Keratinocyte (primary cell): ENCODE measurements at regions not wholly inside any gene's neighbourhood (a gene's known extent, or its start where the extent isn't known, plus 50 kb on each side); places are given as distances from the start of the nearest gene placed in this dataset.

Experiments used
- DNase-seq: peaks from one replicate; pipeline ENCODE4 v3.0.0-alpha.2; 2011; ENCODE audit warnings: low read depth, missing footprints, low spot score
- FAIRE-seq: peaks from 2 replicates; lab custom pipeline; 2011; peaks lifted over from hg19 to GRCh38; lab: Jason Lieb, UNC
- H2AFZ ChIP-seq: 2 replicates; pipeline ENCODE4 v1.6.0; 2012; ENCODE audit warnings: low read length, control low read depth, inconsistent platforms; ENCODE audit not compliant: control insufficient read depth
- H3K27ac ChIP-seq: 2 replicates; pipeline ENCODE4 v1.5.1; 2011; ENCODE audit warnings: low read length; ENCODE audit not compliant: control insufficient read depth, insufficient read depth
- H3K27me3 ChIP-seq: 3 replicates; pipeline ENCODE4 v1.6.0; 2011; ENCODE audit warnings: low read length; ENCODE audit not compliant: control insufficient read depth, insufficient read depth; ENCODE audit errors: extremely low read depth
- H3K36me3 ChIP-seq, 2 experiments: 2 replicates in 1 of 2; 3 replicates in 1 of 2; pipeline ENCODE4 v1.5.1; 2011; ENCODE audit warnings: low read length in 2 of 2, mild to moderate bottlenecking in 1 of 2; ENCODE audit not compliant: control insufficient read depth in 2 of 2, insufficient read depth in 2 of 2; ENCODE audit errors: extremely low read depth in 1 of 2
- H3K4me1 ChIP-seq: 3 replicates; pipeline ENCODE4 v1.5.1; 2011; ENCODE audit warnings: low read length; ENCODE audit not compliant: control insufficient read depth, insufficient read depth; ENCODE audit errors: extremely low read depth
- H3K4me2 ChIP-seq: 3 replicates; pipeline ENCODE4 v1.6.0; 2011; ENCODE audit warnings: low read depth, low read length; ENCODE audit not compliant: control insufficient read depth, insufficient read depth; ENCODE audit errors: extremely low read depth
- H3K4me3 ChIP-seq, 3 experiments: fragments of 200-600 bp in 1 of 3; sonication (generic) in 1 of 3; 2 replicates in 2 of 3; 3 replicates in 1 of 3; pipeline ENCODE4 v1.5.1; 2011 to 2016; ENCODE audit warnings: low read length in 3 of 3, mild to moderate bottlenecking in 3 of 3, control low read depth in 2 of 3, inconsistent platforms in 1 of 3, low read depth in 1 of 3, mixed read lengths in 1 of 3, mixed run types in 1 of 3, moderate library complexity in 1 of 3; ENCODE audit not compliant: control insufficient read depth in 2 of 3, insufficient read depth in 2 of 3; ENCODE audit errors: extremely low read depth in 1 of 3
- H3K79me2 ChIP-seq: 2 replicates; pipeline ENCODE4 v1.6.0; 2012; ENCODE audit warnings: low read length; ENCODE audit not compliant: control insufficient read depth, insufficient read depth
- H3K9ac ChIP-seq: 3 replicates; pipeline ENCODE4 v1.6.0; 2011; ENCODE audit warnings: low read length; ENCODE audit not compliant: control insufficient read depth, insufficient read depth; ENCODE audit errors: extremely low read depth
- H3K9me1 ChIP-seq: 3 replicates; pipeline ENCODE4 v1.6.0; 2011; ENCODE audit warnings: low read length; ENCODE audit not compliant: control insufficient read depth, insufficient read depth; ENCODE audit errors: extremely low read depth
- H3K9me3 ChIP-seq: 2 replicates; pipeline ENCODE4 v1.5.1; 2012; ENCODE audit warnings: low read depth, low read length; ENCODE audit not compliant: control insufficient read depth
- H4K20me1 ChIP-seq: 3 replicates; pipeline ENCODE4 v1.6.0; 2011; ENCODE audit warnings: low read length; ENCODE audit not compliant: control insufficient read depth, insufficient read depth; ENCODE audit errors: extremely low read depth
- EZH2 ChIP-seq: IDR thresholded peaks from one replicate; pipeline ENCODE4 v1.6.1; 2012; ENCODE audit warnings: inconsistent platforms, mild to moderate bottlenecking, low read length, moderate library complexity
- dilution Hi-C: fragments of 300-500 bp; cut with MboI; formaldehyde crosslinking; loops from one replicate; pipeline ENCODE4 v1.7.0; 2020; ENCODE audit warnings: low sequenced_read_pairs; ENCODE audit not compliant: extremely low pct_ligation_motif_present
- TF ChIP-seq, protein P1 (sequence below), 3 experiments: IDR thresholded peaks in 1 of 3; conservative IDR thresholded peaks in 1 of 3; optimal IDR thresholded peaks in 1 of 3; 2 replicates in 2 of 3; 3 replicates in 1 of 3; pipeline versions ENCODE3 to v1.5.1; 2011; ENCODE audit warnings: low read length in 3 of 3, mild to moderate bottlenecking in 3 of 3, moderate library complexity in 2 of 3, control low read depth in 1 of 3, inconsistent platforms in 1 of 3; ENCODE audit not compliant: insufficient read depth in 2 of 3; ENCODE audit errors: extremely low read depth in 1 of 3

DNA sequence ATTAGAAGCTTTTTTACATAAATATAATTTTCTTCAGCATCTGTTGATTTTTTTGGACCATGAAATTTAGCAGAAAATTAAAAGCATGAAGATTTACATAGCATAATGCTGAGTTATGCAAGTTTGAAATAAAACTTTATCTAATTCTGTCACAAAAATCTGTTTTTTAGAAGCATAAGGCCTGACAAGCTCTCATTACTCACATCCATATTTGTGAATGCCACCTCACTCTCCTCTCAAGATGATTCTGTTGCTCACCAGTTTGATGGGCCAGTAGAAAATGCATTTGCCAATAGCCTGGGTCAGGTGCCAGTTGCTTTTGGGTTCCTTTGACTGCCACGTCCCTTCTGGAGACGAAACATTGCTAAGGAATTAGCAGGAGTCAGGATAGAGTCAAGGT, 181.5 kb upstream of the ATP2B1 start:
- Histone ChIP-seq H3K9me3 (no peaks in the 10 kb centered on the region), H3K9ac (no peak overlapping the region), H3K4me3 (no peak overlapping the region), H4K20me1 (no peaks in the 10 kb centered on the region), H3K27me3 (no peaks in the 10 kb centered on the region), H2AFZ (no peak overlapping the region), H3K27ac (no peak overlapping the region), H3K4me2 (no peak overlapping the region), H3K36me3 (no peaks in the 10 kb centered on the region), H3K9me1 (no peaks in the 10 kb centered on the region), H3K4me1 (peaks cover 14% of the 10 kb centered on the region), H3K79me2 (no peaks in the 10 kb centered on the region)
- dilution Hi-C loops, result no loop called here
- TF ChIP-seq, protein P1, sequence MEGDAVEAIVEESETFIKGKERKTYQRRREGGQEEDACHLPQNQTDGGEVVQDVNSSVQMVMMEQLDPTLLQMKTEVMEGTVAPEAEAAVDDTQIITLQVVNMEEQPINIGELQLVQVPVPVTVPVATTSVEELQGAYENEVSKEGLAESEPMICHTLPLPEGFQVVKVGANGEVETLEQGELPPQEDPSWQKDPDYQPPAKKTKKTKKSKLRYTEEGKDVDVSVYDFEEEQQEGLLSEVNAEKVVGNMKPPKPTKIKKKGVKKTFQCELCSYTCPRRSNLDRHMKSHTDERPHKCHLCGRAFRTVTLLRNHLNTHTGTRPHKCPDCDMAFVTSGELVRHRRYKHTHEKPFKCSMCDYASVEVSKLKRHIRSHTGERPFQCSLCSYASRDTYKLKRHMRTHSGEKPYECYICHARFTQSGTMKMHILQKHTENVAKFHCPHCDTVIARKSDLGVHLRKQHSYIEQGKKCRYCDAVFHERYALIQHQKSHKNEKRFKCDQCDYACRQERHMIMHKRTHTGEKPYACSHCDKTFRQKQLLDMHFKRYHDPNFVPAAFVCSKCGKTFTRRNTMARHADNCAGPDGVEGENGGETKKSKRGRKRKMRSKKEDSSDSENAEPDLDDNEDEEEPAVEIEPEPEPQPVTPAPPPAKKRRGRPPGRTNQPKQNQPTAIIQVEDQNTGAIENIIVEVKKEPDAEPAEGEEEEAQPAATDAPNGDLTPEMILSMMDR (optimal IDR thresholded peaks at IDR 0.05 in 1 of 3, IDR thresholded peaks at IDR 0.05 in 1 of 3, conservative IDR thresholded peaks at IDR 0.05 in 1 of 3; ENCODE audit: extremely low read depth in 1 of 3, insufficient read depth in 2 of 3, low read length in 3 of 3), result no peak
- no peak for TF ChIP-seq EZH2
- DNase-seq (no peak), FAIRE-seq (no peak)

DNA sequence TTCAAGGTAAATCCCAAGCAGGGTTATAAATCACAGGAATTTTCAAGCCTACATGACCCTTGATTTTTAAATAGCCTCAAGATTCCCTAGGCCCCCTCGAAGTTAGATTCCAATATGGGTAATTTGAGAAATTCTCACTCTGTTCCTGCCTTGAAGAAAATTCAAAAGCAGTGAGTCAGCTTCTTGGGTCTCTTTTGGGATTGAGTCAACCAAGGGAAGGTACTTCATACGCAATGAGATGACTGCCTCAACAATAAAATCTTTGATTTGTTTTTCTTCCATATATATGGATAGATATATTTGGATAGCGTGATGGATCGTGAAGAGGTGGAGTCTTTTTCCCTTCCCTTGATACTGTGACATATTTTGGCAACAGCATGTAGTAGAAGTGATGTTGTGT, 180.4 kb upstream of the ATP2B1 start:
- H3K9me3 ChIP-seq, result no peaks in the 10 kb centered on the region
- no peak overlapping the region for H3K9ac ChIP-seq
- no peak overlapping the region for H3K27ac ChIP-seq
- dilution Hi-C loops, result no loop called here
- DNase-seq (no peak), FAIRE-seq (no peak)
- no peaks in the 10 kb centered on the region for H3K27me3 ChIP-seq
- H3K4me3 ChIP-seq, result no peak overlapping the region
- H3K36me3 ChIP-seq, result no peaks in the 10 kb centered on the region
- H2AFZ ChIP-seq, result no peak overlapping the region
- H3K9me1 ChIP-seq, result no peaks in the 10 kb centered on the region
- H4K20me1 ChIP-seq, result no peaks in the 10 kb centered on the region
- no peaks in the 10 kb centered on the region for H3K79me2 ChIP-seq
- TF ChIP-seq, protein P1 (optimal IDR thresholded peaks at IDR 0.05 in 1 of 3, IDR thresholded peaks at IDR 0.05 in 1 of 3, conservative IDR thresholded peaks at IDR 0.05 in 1 of 3; ENCODE audit: extremely low read depth in 1 of 3, insufficient read depth in 2 of 3, low read length in 3 of 3), result no peak
- TF ChIP-seq EZH2, result no peak
- H3K4me2 ChIP-seq, result no peak overlapping the region
- peaks cover 5% of the 10 kb centered on the region for H3K4me1 ChIP-seq
